ENCODE measurements at regions not wholly inside any gene's neighbourhood (a gene's known extent, or its start where the extent isn't known, plus 50 kb on each side); places are given as distances from the start of the nearest gene placed in this dataset.

- TF ChIP-seq CTCF (conservative IDR thresholded peaks at IDR 0.05 in 1 of 2, IDR thresholded peaks at IDR 0.05 in 1 of 2; ENCODE audit: low read depth in 1 of 2, low read length in 2 of 2) (no peak), EZH2 (IDR thresholded peaks at IDR 0.05; ENCODE audit: low read length, missing control alignments) (no peak)
These were observed 962.6 kb downstream of the PCDH7 start for GRCh38 chr4:31682796-31683195.

All from fibroblast of lung (primary cell).